Neural progenitor cell (in vitro differentiated cells): ENCODE measurements at regions not wholly inside any gene's neighbourhood (a gene's known extent, or its start where the extent isn't known, plus 50 kb on each side); places are given as distances from the start of the nearest gene placed in this dataset.

Experiments used
- DNase-seq: peaks from one replicate; pipeline ENCODE4 v3.0.0-alpha.2; 2016; ENCODE audit warnings: low spot score
- H2AFZ ChIP-seq: fragments of 200-600 bp; sonication (generic); replicated peaks from 2 replicates; pipeline ENCODE4 v1.6.1; 2016; ENCODE audit warnings: antibody characterized with exemption
- H3F3A ChIP-seq: fragments of 200-600 bp; sonication (generic); 2 replicates; pipeline ENCODE4 v1.6.1; 2016; ENCODE audit warnings: antibody characterized with exemption, low read depth
- H3K27ac ChIP-seq: fragments of 200-600 bp; sonication (generic); 2 replicates; pipeline ENCODE4 v1.5.1; 2016; ENCODE audit warnings: mild to moderate bottlenecking
- H3K27me3 ChIP-seq: fragments of 200-600 bp; sonication (generic); 2 replicates; pipeline ENCODE4 v1.6.1; 2016; ENCODE audit warnings: mild to moderate bottlenecking, moderate library complexity
- H3K36me3 ChIP-seq: fragments of 200-600 bp; sonication (generic); 2 replicates; pipeline ENCODE4 v1.5.1; 2016
- H3K4me1 ChIP-seq: fragments of 200-600 bp; sonication (generic); 2 replicates; pipeline ENCODE4 v1.6.1; 2016; ENCODE audit warnings: mixed run types
- H3K4me2 ChIP-seq: fragments of 200-600 bp; sonication (generic); 2 replicates; pipeline ENCODE4 v1.6.1; 2016
- H3K4me3 ChIP-seq: fragments of 200-600 bp; sonication (generic); 2 replicates; pipeline ENCODE4 v1.5.1; 2016
- H3K79me2 ChIP-seq: fragments of 200-600 bp; sonication (generic); 2 replicates; pipeline ENCODE4 v1.6.1; 2016; ENCODE audit warnings: low read depth
- H3K9ac ChIP-seq: fragments of 200-600 bp; sonication (generic); 2 replicates; pipeline ENCODE4 v1.6.1; 2016
- H3K9me3 ChIP-seq: fragments of 200-600 bp; sonication (generic); 2 replicates; pipeline ENCODE4 v1.5.1; 2016; ENCODE audit warnings: low read depth
- H4K20me1 ChIP-seq: fragments of 200-600 bp; sonication (generic); 2 replicates; pipeline ENCODE4 v1.6.1; 2016; ENCODE audit warnings: low read depth
- H3K27ac Mint-ChIP-seq: 3 replicates; pipeline ENCODE4 v1.8.0; 2021; ENCODE audit warnings: mixed read lengths
- H3K27me3 Mint-ChIP-seq: 2 replicates; pipeline ENCODE4 v1.8.0; 2022; ENCODE audit warnings: low read depth, mild to moderate bottlenecking, inconsistent platforms, moderate library complexity, mixed read lengths; ENCODE audit not compliant: insufficient read depth
- H3K36me3 Mint-ChIP-seq: 3 replicates; pipeline ENCODE4 v1.8.0; 2021; ENCODE audit warnings: mixed read lengths
- H3K4me1 Mint-ChIP-seq: 3 replicates; pipeline ENCODE4 v1.8.0; 2021; ENCODE audit warnings: mixed read lengths
- H3K4me3 Mint-ChIP-seq: 3 replicates; pipeline ENCODE4 v1.8.0; 2021; ENCODE audit warnings: mild to moderate bottlenecking, moderate library complexity, mixed read lengths
- H3K9me3 Mint-ChIP-seq: 3 replicates; pipeline ENCODE4 v1.8.0; 2020; ENCODE audit warnings: mixed read lengths
- CTCF ChIP-seq: fragments of 200-600 bp; sonication (generic); IDR thresholded peaks from 2 replicates; pipeline ENCODE4 v1.5.1; 2017; ENCODE audit warnings: antibody characterized with exemption, mild to moderate bottlenecking
- EZH2 ChIP-seq: fragments of 200-600 bp; sonication (generic); IDR thresholded peaks from 2 replicates; pipeline ENCODE4 v1.6.1; 2017; ENCODE audit warnings: antibody characterized with exemption, mild to moderate bottlenecking, moderate library complexity
- EZH2phosphoT487 ChIP-seq: fragments of 200-600 bp; sonication (generic); IDR thresholded peaks from 2 replicates; pipeline ENCODE4 v1.6.1; 2017; ENCODE audit warnings: antibody characterized with exemption

GRCh38 chr4:96003951-96004740, 164.3 kb downstream of the PDHA2 start:
- no peak overlapping the region for H3K4me3 ChIP-seq
- H3K27ac Mint-ChIP-seq: peak overlapping the region; percentile 72

DNA sequence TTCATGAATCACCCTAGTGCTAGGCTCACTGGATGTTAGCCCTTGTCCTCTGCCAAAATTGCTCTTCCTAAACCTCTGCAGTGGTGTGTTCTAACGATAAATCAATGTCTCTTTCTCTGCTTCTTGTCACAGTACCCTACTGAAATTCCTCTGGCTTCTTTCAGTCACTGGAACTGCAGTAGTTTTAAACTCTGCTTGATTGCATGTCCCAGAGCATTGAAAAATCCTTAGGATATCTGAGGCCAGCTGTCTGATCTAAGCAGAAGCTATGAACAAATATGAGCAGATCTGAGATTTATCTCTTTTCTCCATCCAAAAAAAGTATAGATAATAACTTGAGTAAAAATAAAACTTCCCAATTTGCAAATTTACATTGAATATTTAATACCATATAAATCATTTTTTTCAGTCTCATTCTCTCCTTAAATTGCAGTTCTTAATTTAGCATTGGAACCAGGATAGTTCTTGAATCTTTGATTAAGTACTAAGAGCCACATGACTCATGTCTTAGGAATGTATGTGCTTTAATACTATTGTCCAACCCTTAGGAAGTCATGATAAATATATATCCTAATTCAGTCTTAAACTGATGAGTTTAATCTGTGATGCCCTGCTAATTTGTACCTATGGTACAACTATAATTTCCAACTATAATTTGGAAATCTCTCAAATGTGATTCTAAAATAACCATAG, 169.7 kb downstream of the PDHA2 start:
- H3K9me3 ChIP-seq: no peaks in the 10 kb centered on the region
- H3K9ac ChIP-seq: no peak overlapping the region
- H3K36me3 Mint-ChIP-seq: peaks cover 1% of the 10 kb centered on the region
- H3K4me3 Mint-ChIP-seq: no peak overlapping the region
- H3K4me3 ChIP-seq: no peak overlapping the region
- H3K27me3 ChIP-seq: no peaks in the 10 kb centered on the region
- no peaks in the 10 kb centered on the region for H3K36me3 ChIP-seq
- H2AFZ ChIP-seq: no peak overlapping the region
- peaks cover 3% of the 10 kb centered on the region for H3K9me3 Mint-ChIP-seq
- H4K20me1 ChIP-seq: no peaks in the 10 kb centered on the region
- no peak overlapping the region for H3K4me2 ChIP-seq
- H3F3A ChIP-seq: no peaks in the 10 kb centered on the region
- H3K79me2 ChIP-seq: no peaks in the 10 kb centered on the region
- H3K27me3 Mint-ChIP-seq: no peaks in the 10 kb centered on the region
- no peak for TF ChIP-seq EZH2
- TF ChIP-seq CTCF: no peak
- no peak for TF ChIP-seq EZH2phosphoT487
- H3K4me1 ChIP-seq: peaks cover under 1% of the 10 kb centered on the region
- no peak overlapping the region for H3K27ac Mint-ChIP-seq
- peaks cover 12% of the 10 kb centered on the region for H3K4me1 Mint-ChIP-seq
- no peak for DNase-seq
- H3K27ac ChIP-seq: no peak overlapping the region

More at GRCh38 chr4:96003951-96004740, 164.3 kb downstream of the PDHA2 start:
- Mint-ChIP-seq H3K36me3 (no peaks in the 10 kb centered on the region), H3K4me1 (peaks cover 20% of the 10 kb centered on the region), H3K9me3 (peaks cover 10% of the 10 kb centered on the region), H3K27me3 (peaks cover 2% of the 10 kb centered on the region), H3K4me3 (no peak overlapping the region)
- Histone ChIP-seq H3K9me3 (no peaks in the 10 kb centered on the region), H3K36me3 (no peaks in the 10 kb centered on the region), H4K20me1 (no peaks in the 10 kb centered on the region), H3F3A (no peaks in the 10 kb centered on the region), H3K4me1 (peaks cover 12% of the 10 kb centered on the region), H3K79me2 (no peaks in the 10 kb centered on the region), H2AFZ (peak overlapping the region; percentile 96), H3K27ac (no peak overlapping the region), H3K4me2 (peak overlapping the region; percentile 8), H3K9ac (no peak overlapping the region), H3K27me3 (no peaks in the 10 kb centered on the region)
- TF ChIP-seq EZH2 (no peak), EZH2phosphoT487 (no peak), CTCF (no peak)
- DNase-seq: peak; percentile 5

DNA sequence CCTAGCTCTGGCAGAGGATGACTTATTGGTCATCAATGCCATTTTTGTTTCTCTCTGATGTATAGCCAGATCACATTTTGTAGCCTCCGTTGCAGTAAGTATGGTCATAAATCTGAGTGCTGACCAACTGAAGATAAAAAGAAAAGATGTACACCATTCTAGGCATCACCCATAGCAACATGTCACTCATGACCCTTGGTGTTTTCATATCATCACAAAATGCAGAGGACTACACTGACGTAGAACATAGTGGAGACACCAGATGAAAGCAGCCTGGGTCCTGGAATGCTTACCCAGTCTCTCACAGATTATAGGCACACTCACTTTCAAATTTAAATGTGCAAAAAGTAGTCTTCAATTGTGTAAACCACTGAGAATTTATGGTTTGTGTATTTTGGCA, 172.8 kb downstream of the PDHA2 start:
- no peak for DNase-seq
- TF ChIP-seq EZH2phosphoT487 (no peak), CTCF (no peak), EZH2 (no peak)
- Mint-ChIP-seq H3K36me3 (peaks cover 1% of the 10 kb centered on the region), H3K27ac (peak overlapping the region; percentile 14), H3K27me3 (no peaks in the 10 kb centered on the region), H3K4me1 (peaks cover 12% of the 10 kb centered on the region), H3K4me3 (no peak overlapping the region), H3K9me3 (peaks cover 3% of the 10 kb centered on the region)
- H4K20me1 ChIP-seq: no peaks in the 10 kb centered on the region
- no peak overlapping the region for H2AFZ ChIP-seq
- no peaks in the 10 kb centered on the region for H3F3A ChIP-seq
- H3K9me3 ChIP-seq: no peaks in the 10 kb centered on the region
- H3K36me3 ChIP-seq: no peaks in the 10 kb centered on the region
- no peaks in the 10 kb centered on the region for H3K4me1 ChIP-seq
- H3K4me3 ChIP-seq: no peak overlapping the region
- no peaks in the 10 kb centered on the region for H3K79me2 ChIP-seq
- no peaks in the 10 kb centered on the region for H3K27me3 ChIP-seq
- no peak overlapping the region for H3K9ac ChIP-seq
- no peak overlapping the region for H3K4me2 ChIP-seq
- H3K27ac ChIP-seq: no peak overlapping the region
